Smooth muscle cell of the brain vasculature (primary cell): ENCODE measurements at regions not wholly inside any gene's neighbourhood (a gene's known extent, or its start where the extent isn't known, plus 50 kb on each side); places are given as distances from the start of the nearest gene placed in this dataset.
A peak's percentile ranks its signal among the peaks of the same experiment; 100 is the strongest.

Experiments used
- DNase-seq: peaks from one replicate; pipeline ENCODE4 v3.0.0-alpha.2; 2012; ENCODE audit warnings: low read depth, low spot score

DNA sequence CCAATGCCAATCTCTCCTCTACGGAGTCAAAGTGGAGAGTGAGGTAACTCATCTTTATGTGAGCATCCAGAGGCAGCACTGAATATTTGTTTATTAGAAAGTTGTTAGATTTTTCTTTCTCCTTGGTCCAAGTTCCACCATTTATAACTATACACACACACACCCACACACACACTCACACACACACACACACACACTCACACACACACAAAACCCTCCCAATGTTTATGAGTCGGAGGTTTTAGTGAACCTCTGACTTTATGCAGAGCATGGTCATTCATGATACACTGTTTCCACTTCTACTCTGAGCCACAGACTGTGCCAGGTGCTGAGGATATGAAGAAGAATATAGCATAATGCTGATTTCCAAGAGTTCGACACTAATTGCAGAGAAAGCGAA is 132.9 kb upstream of the CCDC68 start:
- no peak for DNase-seq

- DNase-seq = no peak
Measured at GRCh38 chr18:55090564-55091188, 131.4 kb upstream of the CCDC68 start.

- DNase-seq = no peak
Measured at GRCh38 chr18:55089610-55090009, 130.3 kb upstream of the CCDC68 start.

DNA sequence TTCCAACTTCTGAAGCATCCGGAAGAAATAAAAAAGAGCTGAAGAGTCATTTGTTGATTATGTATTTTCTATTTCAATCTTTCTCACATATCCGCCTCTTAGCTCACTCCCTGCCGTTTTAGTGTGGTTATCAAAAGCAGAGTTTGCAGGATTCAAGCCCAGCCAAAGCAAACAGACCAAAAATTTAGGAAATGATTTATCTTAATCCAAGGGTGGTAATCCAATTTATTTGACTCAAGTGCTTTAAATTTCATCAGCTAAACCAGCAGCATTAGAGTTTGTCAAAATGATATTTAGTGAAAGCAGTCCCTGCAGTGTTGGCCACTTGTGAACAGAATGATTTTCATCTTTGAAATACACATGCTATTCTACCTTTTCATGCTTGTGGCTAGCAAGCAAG is 129.3 kb upstream of the CCDC68 start:
- DNase-seq = no peak

GRCh38 chr18:55088000-55088401 is 128.7 kb upstream of the CCDC68 start:
- DNase-seq = no peak

DNA sequence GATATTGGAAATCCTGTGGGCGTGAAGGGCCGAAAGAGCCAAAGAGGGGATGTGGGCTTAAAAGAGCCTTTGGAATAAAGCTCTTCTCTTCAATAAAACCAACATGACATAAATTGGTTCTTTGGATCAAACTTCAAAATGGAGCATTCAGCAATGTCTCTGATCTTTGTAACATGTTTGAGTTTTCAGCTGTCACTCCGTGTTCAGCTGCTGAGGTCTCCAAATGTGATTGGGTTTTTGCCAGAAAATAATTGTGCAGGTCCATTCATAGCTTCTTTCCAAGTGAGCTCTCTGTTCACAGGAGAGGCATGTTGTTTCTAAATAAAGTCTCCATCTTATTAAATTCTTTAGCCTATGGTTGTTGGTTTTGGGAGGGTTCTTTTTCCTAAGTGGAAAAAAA is 127.6 kb upstream of the CCDC68 start:
- no peak for DNase-seq

GRCh38 chr18:55085557-55086285 is 126.5 kb upstream of the CCDC68 start:
- no peak for DNase-seq

DNA sequence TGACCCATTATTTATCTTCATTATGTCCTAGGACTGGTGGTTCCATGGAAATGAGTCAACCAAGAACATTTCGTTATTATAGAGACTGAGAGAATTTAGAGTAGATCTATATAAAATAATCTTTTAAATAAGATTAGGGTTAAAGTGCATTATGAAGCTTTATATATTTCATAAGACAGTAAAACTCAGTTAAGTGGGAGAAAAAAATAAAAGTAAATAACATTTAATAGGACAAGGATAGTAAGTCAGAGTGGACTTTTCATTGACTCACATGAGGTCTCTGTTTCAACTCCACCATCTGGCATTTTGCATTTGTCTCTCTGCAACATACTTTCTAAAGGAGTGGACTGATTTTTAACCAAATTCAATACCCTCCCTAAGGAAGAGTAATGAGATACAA is 125.3 kb upstream of the CCDC68 start:
- DNase-seq = no peak

DNA sequence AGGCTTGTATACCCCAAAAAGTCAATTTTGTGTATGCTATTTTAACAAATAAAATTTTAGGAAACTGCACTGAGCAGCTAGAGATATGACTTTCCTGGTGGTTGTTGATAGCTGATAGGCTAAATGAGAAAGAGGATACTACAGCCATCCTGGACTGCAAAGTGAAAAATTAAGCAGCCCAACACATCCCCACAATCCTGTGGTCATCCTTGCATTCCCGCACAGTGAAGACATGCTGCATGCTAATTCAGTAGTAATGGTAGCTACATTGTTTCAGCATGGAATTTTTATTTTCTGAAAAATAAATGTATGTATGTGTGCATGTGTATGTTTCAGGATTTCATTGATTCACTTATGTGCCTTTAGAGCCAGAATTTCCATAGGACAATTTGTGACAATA is 124.2 kb upstream of the CCDC68 start:
- no peak for DNase-seq

GRCh38 chr18:55079481-55080355 is 120.5 kb upstream of the CCDC68 start:
- DNase-seq = peak; percentile 26

DNA sequence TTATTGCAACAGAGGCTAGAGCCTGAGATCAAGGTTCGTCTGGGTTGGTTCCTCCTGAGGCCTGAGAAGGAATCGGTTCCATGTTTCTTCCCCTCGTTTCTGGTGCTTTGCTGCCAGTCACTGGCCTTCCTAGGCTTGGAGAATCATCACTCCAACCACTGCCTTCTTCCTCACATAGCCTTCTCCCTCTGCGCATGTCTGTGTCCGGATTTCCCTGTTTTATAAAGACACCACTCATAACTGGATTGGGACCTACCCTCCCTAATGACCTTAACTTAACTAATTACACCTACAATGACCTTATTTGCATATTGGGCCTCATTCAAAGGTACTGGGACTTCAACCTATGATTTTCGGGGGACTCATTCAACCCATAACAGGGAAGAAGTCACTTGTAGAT is 119.8 kb upstream of the CCDC68 start:
- no peak for DNase-seq

GRCh38 chr18:55078303-55078932 is 119.2 kb upstream of the CCDC68 start:
- no peak for DNase-seq

DNA sequence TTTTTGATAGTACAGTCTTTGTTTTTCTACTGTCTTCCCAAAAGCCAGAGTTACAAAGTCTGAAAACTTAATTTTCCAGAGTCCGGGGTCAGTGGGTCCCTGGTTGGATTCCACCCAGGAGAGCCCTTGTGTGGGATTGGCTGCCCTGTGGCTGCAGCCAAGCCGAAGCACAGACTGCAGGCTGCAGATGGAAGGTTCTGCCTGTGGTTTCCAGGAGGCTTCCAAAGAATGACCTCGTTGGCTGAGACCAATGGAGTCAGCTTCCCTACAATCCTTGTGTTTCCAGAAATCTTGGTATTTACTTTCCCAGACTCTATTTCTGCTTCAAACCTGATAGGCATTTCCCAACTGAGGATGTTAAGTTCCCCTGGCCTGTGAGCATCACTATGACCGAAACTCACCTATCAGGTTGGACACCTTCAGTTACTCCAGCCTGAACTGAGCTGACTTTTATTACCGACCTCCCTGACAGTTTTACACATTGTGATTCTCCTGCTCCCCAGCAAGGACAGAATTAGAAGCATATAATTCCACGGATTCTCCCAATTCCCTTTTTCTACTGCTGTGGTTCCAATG is 117.5 kb upstream of the CCDC68 start:
- no peak for DNase-seq

- DNase-seq = no peak
Measured at GRCh38 chr18:55073834-55074233, 114.6 kb upstream of the CCDC68 start.

- no peak for DNase-seq
Measured at GRCh38 chr18:55073116-55073515, 113.9 kb upstream of the CCDC68 start.

GRCh38 chr18:55072698-55073097 is 113.4 kb upstream of the CCDC68 start:
- DNase-seq = no peak

GRCh38 chr18:55072181-55072580 is 112.9 kb upstream of the CCDC68 start:
- no peak for DNase-seq

DNA sequence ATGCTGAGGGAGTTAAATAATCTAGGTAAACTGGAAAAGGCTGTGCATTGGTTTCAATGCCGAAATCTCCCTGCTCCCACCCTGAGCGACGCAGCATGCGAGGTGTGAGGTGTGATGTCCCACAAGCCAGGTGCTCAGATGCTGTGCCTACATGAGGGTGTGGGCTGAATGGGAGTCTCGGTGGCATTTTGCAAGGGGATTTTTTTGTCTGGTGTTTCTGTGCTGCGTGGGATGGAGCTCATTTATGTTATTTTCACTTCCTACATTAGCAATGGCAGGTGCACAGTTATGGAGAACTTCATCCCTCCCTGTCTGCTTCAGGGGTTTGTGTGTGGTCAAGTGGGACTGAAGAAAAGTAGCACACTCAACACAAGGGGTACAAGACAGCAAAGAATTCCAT is 110.2 kb upstream of the CCDC68 start:
- DNase-seq = no peak

- no peak for DNase-seq
Measured at GRCh38 chr18:55064760-55065159, 105.5 kb upstream of the CCDC68 start.

- no peak for DNase-seq
Measured at GRCh38 chr18:55064073-55064472, 104.8 kb upstream of the CCDC68 start.
